Mucosa of descending colon (tissue), 3 donors: ENCODE measurements at regions not wholly inside any gene's neighbourhood (a gene's known extent, or its start where the extent isn't known, plus 50 kb on each side); places are given as distances from the start of the nearest gene placed in this dataset.

ENCODE experiments used
- ATAC-seq: fragments of 200-7000 bp; cut with Tn5 transposase; one replicate; pipeline ENCODE4 v1.9.1; 2020; ENCODE audit warnings: mild to moderate bottlenecking, moderate library complexity
- DNase-seq, 3 donors: peaks; one replicate each; pipeline ENCODE4 v3.0.0-alpha.2; 2020
- H3K36me3 ChIP-seq: fragments of 200-600 bp; one replicate; pipeline ENCODE4 v1.8.0; 2021; ENCODE audit warnings: low read depth, mild to moderate bottlenecking
- H3K4me1 ChIP-seq: fragments of 200-600 bp; one replicate; pipeline ENCODE4 v1.8.0; 2021; ENCODE audit warnings: low read depth, mild to moderate bottlenecking
- H3K4me3 ChIP-seq: fragments of 200-600 bp; one replicate; pipeline ENCODE4 v1.8.0; 2021; ENCODE audit warnings: mild to moderate bottlenecking
- H3K9me3 ChIP-seq: fragments of 200-600 bp; one replicate; pipeline ENCODE4 v1.8.0; 2021; ENCODE audit warnings: mild to moderate bottlenecking
- intact Hi-C, 2 donors: fragments of 100-400 bp; cut with DNase I in 1 of 2; cut with micrococcal nuclease in 1 of 2; formaldehyde crosslinking; loops; one replicate each; pipeline versions ENCODE4 v1.11.0 to v1.11.1; 2022; cut with DNase I, micrococcal nuclease
- TF ChIP-seq, protein P1 (sequence below): fragments of 200-600 bp; IDR thresholded peaks from one replicate; pipeline ENCODE4 v1.8.0; 2022; ENCODE audit warnings: antibody characterized with exemption, mild to moderate bottlenecking
- donor health status: DM: no; HTN: no; CAD: no; lungs with moderate emphysema.
- donor health status: DM: no; HTN: no; CAD: no.
- donor health status: DM: no; HTN: yes; CAD: no.

- intact Hi-C loops, result no loop called here
- Histone ChIP-seq H3K4me3 (no peak overlapping the region), H3K4me1 (no peaks in the 10 kb centered on the region), H3K9me3 (no peaks in the 10 kb centered on the region), H3K36me3 (no peaks in the 10 kb centered on the region)
- TF ChIP-seq, protein P1, sequence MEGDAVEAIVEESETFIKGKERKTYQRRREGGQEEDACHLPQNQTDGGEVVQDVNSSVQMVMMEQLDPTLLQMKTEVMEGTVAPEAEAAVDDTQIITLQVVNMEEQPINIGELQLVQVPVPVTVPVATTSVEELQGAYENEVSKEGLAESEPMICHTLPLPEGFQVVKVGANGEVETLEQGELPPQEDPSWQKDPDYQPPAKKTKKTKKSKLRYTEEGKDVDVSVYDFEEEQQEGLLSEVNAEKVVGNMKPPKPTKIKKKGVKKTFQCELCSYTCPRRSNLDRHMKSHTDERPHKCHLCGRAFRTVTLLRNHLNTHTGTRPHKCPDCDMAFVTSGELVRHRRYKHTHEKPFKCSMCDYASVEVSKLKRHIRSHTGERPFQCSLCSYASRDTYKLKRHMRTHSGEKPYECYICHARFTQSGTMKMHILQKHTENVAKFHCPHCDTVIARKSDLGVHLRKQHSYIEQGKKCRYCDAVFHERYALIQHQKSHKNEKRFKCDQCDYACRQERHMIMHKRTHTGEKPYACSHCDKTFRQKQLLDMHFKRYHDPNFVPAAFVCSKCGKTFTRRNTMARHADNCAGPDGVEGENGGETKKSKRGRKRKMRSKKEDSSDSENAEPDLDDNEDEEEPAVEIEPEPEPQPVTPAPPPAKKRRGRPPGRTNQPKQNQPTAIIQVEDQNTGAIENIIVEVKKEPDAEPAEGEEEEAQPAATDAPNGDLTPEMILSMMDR, result no peak
- ATAC-seq, result no peak
- DNase-seq, result no peak
Observed at GRCh38 chr3:110126065-110126464, 788.7 kb upstream of the DPPA4 start.

DNA sequence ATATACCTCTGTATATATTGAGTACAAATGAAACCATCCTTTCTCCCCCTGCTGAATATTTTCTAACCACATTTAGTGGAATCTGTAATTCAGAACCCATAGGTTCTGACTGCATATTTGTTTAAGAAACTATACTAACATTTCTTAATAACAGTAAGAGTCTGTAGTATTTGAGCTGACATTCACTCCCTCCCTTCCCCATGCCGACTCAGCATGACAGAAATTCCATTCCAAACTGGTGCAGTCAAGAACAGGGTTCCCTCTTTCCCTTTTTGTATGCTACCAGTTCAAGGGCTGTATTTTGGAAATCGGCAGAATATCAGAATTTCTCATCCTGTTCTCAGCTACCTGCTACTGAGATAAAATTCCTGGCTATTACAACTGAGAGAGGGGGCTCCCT is 796.6 kb upstream of the DPPA4 start:
- no peak for DNase-seq
- no peak for ATAC-seq
- Histone ChIP-seq H3K4me1 (no peaks in the 10 kb centered on the region), H3K9me3 (no peaks in the 10 kb centered on the region), H3K4me3 (no peak overlapping the region), H3K36me3 (no peaks in the 10 kb centered on the region)
- intact Hi-C loops, result no loop called here
- TF ChIP-seq, protein P1, result no peak

GRCh38 chr3:110139048-110139447 is 801.7 kb upstream of the DPPA4 start:
- intact Hi-C loops, result no loop called here
- Histone ChIP-seq H3K4me3 (no peak overlapping the region), H3K9me3 (no peaks in the 10 kb centered on the region), H3K4me1 (no peaks in the 10 kb centered on the region), H3K36me3 (no peaks in the 10 kb centered on the region)
- DNase-seq (no peak), ATAC-seq (no peak)
- TF ChIP-seq, protein P1, result no peak

DNA sequence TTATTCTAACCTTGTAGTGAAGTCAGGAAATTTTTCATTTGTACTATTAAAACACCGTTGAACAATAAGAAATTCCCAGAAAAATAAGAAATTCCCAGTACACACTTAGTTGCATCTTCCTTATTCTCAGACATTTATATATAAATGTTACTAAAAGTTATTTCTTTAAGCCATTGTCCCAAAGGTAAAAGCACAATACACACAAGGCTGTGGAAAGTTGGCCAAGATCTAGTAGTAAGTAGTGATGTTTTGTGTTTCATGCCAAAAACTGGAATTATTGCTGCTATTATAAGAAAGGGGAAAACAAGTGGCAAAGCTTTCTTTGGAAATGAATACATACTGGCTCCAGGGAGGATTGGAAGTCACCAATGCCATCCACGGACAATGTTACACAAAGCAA is 802.5 kb upstream of the DPPA4 start:
- TF ChIP-seq, protein P1, result no peak
- DNase-seq (no peak), ATAC-seq (no peak)
- H3K4me3 ChIP-seq, result no peak overlapping the region
- H3K9me3 ChIP-seq, result no peaks in the 10 kb centered on the region
- no peaks in the 10 kb centered on the region for H3K36me3 ChIP-seq
- intact Hi-C loops, result no loop called here
- no peaks in the 10 kb centered on the region for H3K4me1 ChIP-seq

GRCh38 chr3:110149763-110150162 is 812.4 kb upstream of the DPPA4 start:
- ATAC-seq, result no peak

More at GRCh38 chr3:110149763-110150162, 812.4 kb upstream of the DPPA4 start:
- no peak for DNase-seq
- TF ChIP-seq, protein P1, result no peak
- Histone ChIP-seq H3K36me3 (no peaks in the 10 kb centered on the region), H3K4me3 (no peak overlapping the region), H3K4me1 (no peaks in the 10 kb centered on the region), H3K9me3 (no peaks in the 10 kb centered on the region)
- intact Hi-C loops, result no loop called here
